Lower leg skin (tissue), 4 donors: ENCODE measurements at regions not wholly inside any gene's neighbourhood (a gene's known extent, or its start where the extent isn't known, plus 50 kb on each side); places are given as distances from the start of the nearest gene placed in this dataset.

Experiments
- DNase-seq, 2 donors: peaks; one replicate each; pipeline ENCODE4 v3.0.0-alpha.2; 2019; ENCODE audit warnings: low spot score in 2 of 2
- H3K4me3 ChIP-seq: fragments of 200-600 bp; sonication (generic); 2 replicates; pipeline ENCODE4 v1.5.1; 2017; ENCODE audit warnings: mild to moderate bottlenecking, low read depth; ENCODE audit not compliant: poor library complexity, severe bottlenecking
- CTCF ChIP-seq, 3 donors: fragments of 450-650 bp; IDR thresholded peaks; one replicate each; pipeline ENCODE4 v1.5.1; 2016; ENCODE audit warnings: antibody characterized with exemption in 3 of 3, mild to moderate bottlenecking in 3 of 3, moderate library complexity in 2 of 3
- POLR2A ChIP-seq, 2 donors: fragments of 450-650 bp; IDR thresholded peaks; one replicate each; pipeline ENCODE4 v1.6.1; 2016 to 2017; ENCODE audit warnings: antibody characterized with exemption in 2 of 2, mild to moderate bottlenecking in 1 of 2, moderate library complexity in 1 of 2
- WGBS, 2 donors: methylation state at CpG; one replicate each; pipeline ENCODE4 v1.1.5; 2018; 5-methylcytosine and 5-hydroxymethylcytosine counted together
- intact Hi-C: fragments of 100-400 bp; cut with DNase I; formaldehyde crosslinking; loops from one replicate; pipeline ENCODE4 v1.15.0; 2023; ENCODE audit warnings: low total_unique reads

- no peak for DNase-seq
- WGBS, 2 donors, result 83 to 92% methylated on average over 1 of the region's 1 CpG
- intact Hi-C loops, result no loop called here
- no peak for TF ChIP-seq CTCF (IDR thresholded peaks at IDR 0.05)
- no peak for TF ChIP-seq POLR2A (IDR thresholded peaks at IDR 0.05)
- no peak overlapping the region for H3K4me3 ChIP-seq
These were observed 119.6 kb downstream of the MOBP start for GRCh38 chr3:39587113-39587512.

GRCh38 chr3:39590806-39591205 is 123.3 kb downstream of the MOBP start:
- TF ChIP-seq CTCF (IDR thresholded peaks at IDR 0.05) (no peak), POLR2A (IDR thresholded peaks at IDR 0.05) (no peak)
- DNase-seq, result no peak
- no peak overlapping the region for H3K4me3 ChIP-seq
- 81 to 91% methylated on average over 3 of the region's 3 CpGs for WGBS, 2 donors
- intact Hi-C loops, result no loop called here

GRCh38 chr3:39592311-39593050 is 125.0 kb downstream of the MOBP start:
- intact Hi-C loops, result no loop called here
- 48 to 59% methylated on average over 5 of the region's 5 CpGs for WGBS, 2 donors
- TF ChIP-seq POLR2A (IDR thresholded peaks at IDR 0.05) (no peak), CTCF (IDR thresholded peaks at IDR 0.05) (no peak)
- no peak for DNase-seq
- H3K4me3 ChIP-seq, result no peak overlapping the region

- no peak overlapping the region for H3K4me3 ChIP-seq
- DNase-seq, result no peak
- intact Hi-C loops, result no loop called here
- TF ChIP-seq CTCF (IDR thresholded peaks at IDR 0.05) (no peak), POLR2A (IDR thresholded peaks at IDR 0.05) (no peak)
- WGBS, 2 donors, result 64 to 68% methylated on average over 3 of the region's 3 CpGs
These were observed 125.9 kb downstream of the MOBP start for GRCh38 chr3:39593341-39593740.

- H3K4me3 ChIP-seq, result no peak overlapping the region
- TF ChIP-seq POLR2A (IDR thresholded peaks at IDR 0.05), result no peak
- TF ChIP-seq CTCF (IDR thresholded peaks at IDR 0.05), result no peak
- intact Hi-C loops, result no loop called here
- DNase-seq, result no peak
- 29 to 57% methylated on average over 2 of the region's 2 CpGs for WGBS, 2 donors
These were observed 133.8 kb downstream of the MOBP start for GRCh38 chr3:39601241-39601640.

- WGBS, 2 donors, result 91 to 94% methylated on average over 1 of the region's 1 CpG
- TF ChIP-seq POLR2A (IDR thresholded peaks at IDR 0.05), result no peak
- no peak overlapping the region for H3K4me3 ChIP-seq
- DNase-seq, result no peak
- intact Hi-C loops, result no loop called here
These were observed 138.4 kb downstream of the MOBP start for GRCh38 chr3:39605837-39606236.
